H1 (cell line): ENCODE measurements at regions not wholly inside any gene's neighbourhood (a gene's known extent, or its start where the extent isn't known, plus 50 kb on each side); places are given as distances from the start of the nearest gene placed in this dataset.

Experiments
- ATF3 ChIP-seq: IDR thresholded peaks from 2 replicates; pipeline ENCODE4 v1.6.1; 2011; ENCODE audit warnings: low read depth, mild to moderate bottlenecking, low read length; ENCODE audit not compliant: insufficient read depth
- EP300 ChIP-seq, 2 experiments: IDR thresholded peaks; 1 replicate in 1 of 2; 2 replicates in 1 of 2; pipeline ENCODE4 v1.6.1; 2011 to 2012; ENCODE audit warnings: low read depth in 2 of 2, low read length in 2 of 2, mild to moderate bottlenecking in 2 of 2, borderline replicate concordance in 1 of 2, inconsistent platforms in 1 of 2, moderate library complexity in 1 of 2
- MAFK ChIP-seq: IDR thresholded peaks from 2 replicates; pipeline ENCODE4 v1.6.1; 2012; ENCODE audit warnings: low read depth, mild to moderate bottlenecking, improper control_type of control experiment, low read length
- POLR2A ChIP-seq, 2 experiments: IDR thresholded peaks; 1 replicate in 1 of 2; 2 replicates in 1 of 2; pipeline ENCODE4 v1.6.1; 2011; ENCODE audit warnings: low read depth in 2 of 2, low read length in 2 of 2, mild to moderate bottlenecking in 2 of 2; ENCODE audit errors: control extremely low read depth in 1 of 2
- POLR2AphosphoS5 ChIP-seq: IDR thresholded peaks from 2 replicates; pipeline ENCODE4 v1.6.1; 2011; ENCODE audit warnings: low read depth, low read length
- SIX5 ChIP-seq: IDR thresholded peaks from 2 replicates; pipeline ENCODE4 v1.6.1; 2011; ENCODE audit warnings: mild to moderate bottlenecking, low read depth, low read length
- SP2 ChIP-seq: IDR thresholded peaks from 2 replicates; pipeline ENCODE4 v1.6.1; 2012; ENCODE audit warnings: mild to moderate bottlenecking, low read length, inconsistent platforms
- TAF1 ChIP-seq: IDR thresholded peaks from 2 replicates; pipeline ENCODE4 v1.6.1; 2011; ENCODE audit warnings: mild to moderate bottlenecking, low read depth, low read length
- TBP ChIP-seq: IDR thresholded peaks from 2 replicates; pipeline ENCODE4 v1.6.1; 2011; ENCODE audit warnings: low read depth, low read length, improper control_type of control experiment
- YY1 ChIP-seq: IDR thresholded peaks from 2 replicates; pipeline ENCODE4 v1.6.1; 2011; ENCODE audit warnings: low read depth, mild to moderate bottlenecking, low read length
- TF ChIP-seq, protein P1 (sequence below), 3 experiments: IDR thresholded peaks; 1 replicate in 2 of 3; 2 replicates in 1 of 3; pipeline versions ENCODE4 v1.5.1 to v1.6.1; 2011; ENCODE audit warnings: low read length in 3 of 3, mild to moderate bottlenecking in 3 of 3, inconsistent platforms in 2 of 3, low read depth in 1 of 3, moderate library complexity in 1 of 3; ENCODE audit not compliant: insufficient read depth in 1 of 3; ENCODE audit errors: control extremely low read depth in 1 of 3

- TF ChIP-seq TBP = no peak
- TF ChIP-seq POLR2A (IDR thresholded peaks at IDR 0.05; ENCODE audit: control extremely low read depth in 1 of 2, low read depth in 2 of 2, low read length in 2 of 2) = no peak
- TF ChIP-seq, protein P1, sequence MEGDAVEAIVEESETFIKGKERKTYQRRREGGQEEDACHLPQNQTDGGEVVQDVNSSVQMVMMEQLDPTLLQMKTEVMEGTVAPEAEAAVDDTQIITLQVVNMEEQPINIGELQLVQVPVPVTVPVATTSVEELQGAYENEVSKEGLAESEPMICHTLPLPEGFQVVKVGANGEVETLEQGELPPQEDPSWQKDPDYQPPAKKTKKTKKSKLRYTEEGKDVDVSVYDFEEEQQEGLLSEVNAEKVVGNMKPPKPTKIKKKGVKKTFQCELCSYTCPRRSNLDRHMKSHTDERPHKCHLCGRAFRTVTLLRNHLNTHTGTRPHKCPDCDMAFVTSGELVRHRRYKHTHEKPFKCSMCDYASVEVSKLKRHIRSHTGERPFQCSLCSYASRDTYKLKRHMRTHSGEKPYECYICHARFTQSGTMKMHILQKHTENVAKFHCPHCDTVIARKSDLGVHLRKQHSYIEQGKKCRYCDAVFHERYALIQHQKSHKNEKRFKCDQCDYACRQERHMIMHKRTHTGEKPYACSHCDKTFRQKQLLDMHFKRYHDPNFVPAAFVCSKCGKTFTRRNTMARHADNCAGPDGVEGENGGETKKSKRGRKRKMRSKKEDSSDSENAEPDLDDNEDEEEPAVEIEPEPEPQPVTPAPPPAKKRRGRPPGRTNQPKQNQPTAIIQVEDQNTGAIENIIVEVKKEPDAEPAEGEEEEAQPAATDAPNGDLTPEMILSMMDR (IDR thresholded peaks at IDR 0.05; ENCODE audit: control extremely low read depth in 1 of 3, insufficient read depth in 1 of 3, low read depth in 1 of 3, low read length in 3 of 3) = no peak
- no peak for TF ChIP-seq ATF3
- TF ChIP-seq SP2 = no peak
- TF ChIP-seq YY1 = no peak
- TF ChIP-seq POLR2AphosphoS5 = no peak
- no peak for TF ChIP-seq SIX5
- no peak for TF ChIP-seq MAFK
- no peak for TF ChIP-seq EP300 (IDR thresholded peaks at IDR 0.05; ENCODE audit: borderline replicate concordance in 1 of 2, low read depth in 2 of 2, low read length in 2 of 2)
- no peak for TF ChIP-seq TAF1
Measured at GRCh38 chr6:4262526-4262925, 127.2 kb upstream of the ECI2 start.
